Caco-2 (cell line): ENCODE measurements at regions not wholly inside any gene's neighbourhood (a gene's known extent, or its start where the extent isn't known, plus 50 kb on each side); places are given as distances from the start of the nearest gene placed in this dataset.

ENCODE experiments used
- BruUV-seq: library from RNA; stranded (reverse); fragments of 400-500 nt; replicated peaks from 2 replicates; lab custom pipeline; 2021; lab: Mats Ljungman, UMichigan
- CTCF ChIA-PET: fragments of 300-600 bp; sonication (Branson Sonifier 250); formaldehyde crosslinking; loops from one replicate; lab custom pipeline; 2022; ENCODE audit warnings: antibody characterized with exemption; lab: Charles Lee
- POLR2A ChIA-PET: fragments of 300-600 bp; sonication (Branson Sonifier 250); formaldehyde crosslinking; loops from one replicate; lab custom pipeline; 2022; ENCODE audit warnings: antibody characterized with exemption; lab: Charles Lee
- DNase-seq, 2 experiments: peaks; one replicate each; pipeline versions ENCODE4 v3.0.0 to v3.0.0-alpha.2; 2020 to 2022
- H3K27me3 ChIP-seq: replicated peaks from 2 replicates; pipeline ENCODE4 v1.6.0; 2011; ENCODE audit warnings: low read length; ENCODE audit not compliant: control insufficient read depth, insufficient read depth
- H3K36me3 ChIP-seq: 2 replicates; pipeline ENCODE4 v1.5.1; 2011; ENCODE audit warnings: low read length; ENCODE audit not compliant: control insufficient read depth, insufficient read depth
- H3K4me1 ChIP-seq: fragments of 250-450 bp; sonication (Bioruptor Pico); 2 replicates; pipeline ENCODE4 v1.5.1; 2020; ENCODE audit warnings: mild to moderate bottlenecking
- H3K4me3 ChIP-seq: 2 replicates; pipeline ENCODE4 v1.5.1; 2011; ENCODE audit warnings: low read depth, mild to moderate bottlenecking, control low read depth, low read length
- H3K9me3 ChIP-seq: fragments of 250-450 bp; sonication (Bioruptor Pico); 2 replicates; pipeline ENCODE4 v1.5.1; 2020; ENCODE audit warnings: mild to moderate bottlenecking, moderate library complexity
- H3K27ac Mint-ChIP-seq: one replicate; pipeline ENCODE4 v1.8.0; 2022; ENCODE audit warnings: mixed read lengths; ENCODE audit not compliant: unreplicated experiment
- H3K27me3 Mint-ChIP-seq: one replicate; pipeline ENCODE4 v1.8.0; 2022; ENCODE audit warnings: mixed read lengths; ENCODE audit not compliant: insufficient read depth, unreplicated experiment
- H3K36me3 Mint-ChIP-seq: one replicate; pipeline ENCODE4 v1.8.0; 2022; ENCODE audit warnings: mild to moderate bottlenecking, mixed read lengths; ENCODE audit not compliant: insufficient read depth, unreplicated experiment
- H3K4me1 Mint-ChIP-seq: one replicate; pipeline ENCODE4 v1.8.0; 2022; ENCODE audit warnings: low read depth, mixed read lengths; ENCODE audit not compliant: unreplicated experiment
- H3K4me3 Mint-ChIP-seq: one replicate; pipeline ENCODE4 v1.8.0; 2022; ENCODE audit warnings: mild to moderate bottlenecking, moderate library complexity, mixed read lengths; ENCODE audit not compliant: unreplicated experiment
- H3K9me3 Mint-ChIP-seq: one replicate; pipeline ENCODE4 v1.8.0; 2022; ENCODE audit warnings: mixed read lengths; ENCODE audit not compliant: unreplicated experiment
- CTCF ChIP-seq, 2 experiments: fragments of 200-600 bp in 1 of 2; IDR thresholded peaks; 1 replicate in 1 of 2; 2 replicates in 1 of 2; pipeline versions ENCODE4 v1.5.1 to v1.8.0; 2011 to 2022; ENCODE audit warnings: antibody characterized with exemption in 1 of 2, control low read depth in 1 of 2, inconsistent platforms in 1 of 2, low read depth in 1 of 2, low read length in 1 of 2, mild to moderate bottlenecking in 1 of 2, moderate library complexity in 1 of 2; ENCODE audit not compliant: insufficient read depth in 1 of 2, severe bottlenecking in 1 of 2, unreplicated experiment in 1 of 2
- intact Hi-C: fragments of 100-400 bp; cut with micrococcal nuclease; formaldehyde crosslinking; loops from one replicate; pipeline ENCODE4 v1.10.0; 2022; ENCODE audit not compliant: unreplicated experiment

GRCh38 chr17:34485999-34486398 lies 93.4 kb upstream of the TMEM132E start:
- Histone ChIP-seq H3K4me1 (no peaks in the 10 kb centered on the region), H3K36me3 (no peaks in the 10 kb centered on the region), H3K9me3 (no peaks in the 10 kb centered on the region), H3K27me3 (no peaks in the 10 kb centered on the region), H3K4me3 (no peak overlapping the region)
- no peaks in the 10 kb centered on the region for H3K36me3 Mint-ChIP-seq
- H3K4me3 Mint-ChIP-seq = no peak overlapping the region
- POLR2A ChIA-PET = no interaction called here
- CTCF ChIA-PET = no interaction called here
- H3K27me3 Mint-ChIP-seq = peaks cover 29% of the 10 kb centered on the region
- no peak for TF ChIP-seq CTCF (IDR thresholded peaks at IDR 0.05; ENCODE audit: insufficient read depth in 1 of 2, low read depth in 1 of 2, low read length in 1 of 2, severe bottlenecking in 1 of 2, unreplicated experiment in 1 of 2)
- H3K4me1 Mint-ChIP-seq = no peaks in the 10 kb centered on the region
- DNase-seq = no peak
- intact Hi-C loops = no loop called here
- BruUV-seq = no TSS peak
- no peaks in the 10 kb centered on the region for H3K9me3 Mint-ChIP-seq
- no peak overlapping the region for H3K27ac Mint-ChIP-seq

- TF ChIP-seq CTCF (IDR thresholded peaks at IDR 0.05; ENCODE audit: insufficient read depth in 1 of 2, low read depth in 1 of 2, low read length in 1 of 2, severe bottlenecking in 1 of 2, unreplicated experiment in 1 of 2) = no peak
- Mint-ChIP-seq H3K27ac (no peak overlapping the region), H3K9me3 (no peaks in the 10 kb centered on the region), H3K27me3 (peaks cover 23% of the 10 kb centered on the region), H3K36me3 (no peaks in the 10 kb centered on the region), H3K4me1 (no peaks in the 10 kb centered on the region), H3K4me3 (no peak overlapping the region)
- Histone ChIP-seq H3K36me3 (no peaks in the 10 kb centered on the region), H3K9me3 (no peaks in the 10 kb centered on the region), H3K4me3 (no peak overlapping the region), H3K27me3 (no peaks in the 10 kb centered on the region), H3K4me1 (no peaks in the 10 kb centered on the region)
- ChIA-PET CTCF (no interaction called here), POLR2A (no interaction called here)
- BruUV-seq = no TSS peak
- intact Hi-C loops = no loop called here
- no peak for DNase-seq
Measured at GRCh38 chr17:34484193-34484733, 95.1 kb upstream of the TMEM132E start.

GRCh38 chr17:34482730-34483129 lies 96.7 kb upstream of the TMEM132E start:
- H3K4me3 Mint-ChIP-seq = no peak overlapping the region
- no peaks in the 10 kb centered on the region for H3K36me3 ChIP-seq
- peaks cover 31% of the 10 kb centered on the region for H3K27me3 Mint-ChIP-seq
- intact Hi-C loops = no loop called here
- ChIA-PET POLR2A (no interaction called here), CTCF (no interaction called here)
- no peaks in the 10 kb centered on the region for H3K4me1 ChIP-seq
- no peaks in the 10 kb centered on the region for H3K9me3 Mint-ChIP-seq
- no peak for TF ChIP-seq CTCF (IDR thresholded peaks at IDR 0.05; ENCODE audit: insufficient read depth in 1 of 2, low read depth in 1 of 2, low read length in 1 of 2, severe bottlenecking in 1 of 2, unreplicated experiment in 1 of 2)
- no peak overlapping the region for H3K27ac Mint-ChIP-seq
- no peaks in the 10 kb centered on the region for H3K4me1 Mint-ChIP-seq
- DNase-seq = no peak
- no peaks in the 10 kb centered on the region for H3K36me3 Mint-ChIP-seq
- BruUV-seq = no TSS peak
- no peak overlapping the region for H3K4me3 ChIP-seq
- H3K9me3 ChIP-seq = no peaks in the 10 kb centered on the region
- H3K27me3 ChIP-seq = no peaks in the 10 kb centered on the region
